ENCODE measurements at regions not wholly inside any gene's neighbourhood (a gene's known extent, or its start where the extent isn't known, plus 50 kb on each side); places are given as distances from the start of the nearest gene placed in this dataset.
"Not testable (repeated sequence)": the region's sequence is repeated elsewhere in the genome, so short reads cannot be mapped to it uniquely, and the experiment has no call there.

GRCh38 chr6:142621822-142622221 lies 320.0 kb downstream of the ADGRG6 start:
- no peak for ATAC-seq (ENCODE audit: poor library complexity)
- DNase-seq, result no peak
- intact Hi-C loops (cut with DNase I), result no loop called here

DNA sequence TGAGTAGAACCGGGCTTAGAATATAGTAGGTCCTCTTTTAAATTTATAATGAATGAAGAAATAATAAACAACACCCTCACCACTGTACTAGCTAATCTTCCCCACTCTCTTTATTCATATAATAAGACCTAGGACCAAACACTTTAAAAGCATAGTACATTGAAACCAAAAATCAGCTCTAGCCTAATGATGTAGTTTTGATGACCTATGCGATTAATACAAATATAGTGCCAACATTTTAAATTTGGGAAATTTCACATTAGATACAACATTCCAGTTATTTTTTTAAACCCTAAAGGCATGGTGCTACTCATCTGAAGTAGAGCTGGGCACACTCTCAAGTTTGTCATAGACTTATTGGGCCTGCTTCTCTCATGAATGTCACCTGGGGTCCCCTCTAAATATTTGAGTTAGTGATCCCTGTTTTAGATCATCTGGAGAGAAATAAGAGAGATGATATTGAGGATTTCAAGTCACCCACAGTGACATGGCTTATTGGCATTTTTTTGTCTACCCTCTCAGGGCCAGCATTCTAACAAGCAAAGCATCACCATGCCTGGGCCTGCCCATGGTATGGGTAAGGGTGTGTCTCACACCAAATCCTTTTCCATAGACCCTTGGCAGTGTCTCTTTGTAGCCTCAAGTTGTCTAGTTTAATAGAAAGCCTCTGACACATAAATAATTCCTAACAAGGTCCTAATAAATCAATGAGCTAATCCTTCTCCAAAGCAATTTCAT lies 319.8 kb downstream of the HIVEP2 start:
- DNase-seq, result no peak
- intact Hi-C loops (cut with DNase I), result no loop called here
- no peak for ATAC-seq (ENCODE audit: poor library complexity)

- ATAC-seq (ENCODE audit: poor library complexity) (no peak), DNase-seq (no peak)
- intact Hi-C loops (cut with DNase I), result no loop called here
Observed at GRCh38 chr6:142627474-142627873, 317.5 kb downstream of the HIVEP2 start.

DNA sequence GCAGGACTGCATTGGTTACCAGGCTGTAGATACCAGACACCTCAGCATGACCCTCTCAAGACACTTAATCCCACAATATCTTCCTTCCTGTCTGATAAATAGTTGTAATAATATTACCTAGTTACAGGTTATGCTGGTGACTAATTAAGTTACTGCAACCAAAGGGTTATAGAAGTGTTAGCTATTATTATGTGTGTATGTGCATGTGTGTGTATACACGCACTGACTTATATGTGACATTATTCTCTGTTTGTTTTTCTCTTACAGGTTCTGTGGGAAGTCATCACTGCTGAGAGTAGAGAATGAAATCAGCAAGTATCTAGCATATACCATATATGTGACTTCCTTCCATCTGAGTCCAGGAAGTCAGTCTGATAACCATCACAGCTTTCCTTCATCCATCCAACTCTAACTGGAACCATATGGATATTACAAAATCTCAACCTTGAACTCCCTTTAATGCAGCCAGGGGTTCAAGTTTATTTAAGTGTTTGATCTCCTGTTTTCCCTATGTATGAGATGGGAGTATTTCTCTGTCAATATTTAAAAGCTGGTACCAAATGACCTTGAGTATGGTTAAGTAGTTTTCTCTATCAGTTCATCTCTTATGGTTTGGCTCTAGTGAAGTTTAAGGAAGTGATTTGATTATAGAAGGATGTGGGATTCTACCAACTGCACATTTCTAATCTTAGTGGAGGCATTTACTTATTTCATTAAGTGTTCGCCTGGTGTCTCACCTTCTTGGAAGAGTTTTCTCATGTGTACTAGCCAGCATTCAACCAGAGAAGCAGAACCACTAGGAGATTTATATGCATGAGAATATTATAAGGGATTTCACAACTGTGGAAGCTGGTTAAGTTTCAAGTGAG lies 313.2 kb downstream of the HIVEP2 start:
- intact Hi-C loops (cut with DNase I), result no loop called here
- no peak for ATAC-seq (ENCODE audit: poor library complexity)

GRCh38 chr6:142633317-142633716 lies 311.7 kb downstream of the HIVEP2 start:
- ATAC-seq (ENCODE audit: poor library complexity) (no peak), DNase-seq (no peak)
- intact Hi-C loops (cut with DNase I), result no loop called here

More for the DNA sequence above, 313.2 kb downstream of the HIVEP2 start:
- no peak for DNase-seq

- DNase-seq (no peak), ATAC-seq (ENCODE audit: poor library complexity) (no peak)
- intact Hi-C loops (cut with DNase I), result no loop called here
Observed at GRCh38 chr6:142635130-142635529, 309.8 kb downstream of the HIVEP2 start.

DNA sequence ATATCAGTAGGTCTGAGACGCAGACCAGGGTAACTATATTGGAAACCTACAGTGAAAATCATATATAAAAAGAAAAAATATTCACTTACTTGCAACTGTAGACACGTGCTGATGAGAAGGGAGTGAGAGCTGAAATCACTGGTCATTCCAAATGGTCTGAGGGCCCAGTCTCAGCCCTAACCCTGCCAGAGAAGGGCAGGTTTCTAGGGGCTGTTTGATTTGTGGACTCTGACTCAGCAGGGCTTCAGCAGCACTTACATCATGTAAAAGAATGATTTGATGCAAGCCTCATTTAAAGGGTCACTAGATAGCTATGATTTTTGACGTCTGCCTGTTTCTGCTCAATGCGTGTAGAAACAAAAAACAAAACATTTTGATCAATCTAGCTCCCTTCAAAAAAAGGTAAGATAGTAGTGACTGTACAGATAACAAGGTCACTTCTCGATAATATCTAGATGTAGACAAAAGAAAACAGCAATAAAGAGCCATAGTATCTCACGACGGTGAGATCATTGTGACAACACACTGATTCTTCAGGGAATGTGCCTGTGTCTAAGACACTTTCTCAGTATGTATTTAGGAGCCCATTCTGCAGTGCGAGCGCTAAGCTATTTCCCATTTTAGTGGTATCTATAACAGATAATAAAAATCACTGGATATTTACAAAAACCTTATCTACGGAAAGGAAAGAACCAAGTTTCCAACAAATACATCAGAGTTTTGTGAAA lies 307.2 kb downstream of the HIVEP2 start:
- ATAC-seq (ENCODE audit: poor library complexity), result no peak
- DNase-seq, result no peak
- intact Hi-C loops (cut with DNase I), result no loop called here

GRCh38 chr6:142642651-142643050 lies 302.3 kb downstream of the HIVEP2 start:
- intact Hi-C loops (cut with DNase I), result no loop called here
- DNase-seq (no peak), ATAC-seq (ENCODE audit: poor library complexity) (no peak)

DNA sequence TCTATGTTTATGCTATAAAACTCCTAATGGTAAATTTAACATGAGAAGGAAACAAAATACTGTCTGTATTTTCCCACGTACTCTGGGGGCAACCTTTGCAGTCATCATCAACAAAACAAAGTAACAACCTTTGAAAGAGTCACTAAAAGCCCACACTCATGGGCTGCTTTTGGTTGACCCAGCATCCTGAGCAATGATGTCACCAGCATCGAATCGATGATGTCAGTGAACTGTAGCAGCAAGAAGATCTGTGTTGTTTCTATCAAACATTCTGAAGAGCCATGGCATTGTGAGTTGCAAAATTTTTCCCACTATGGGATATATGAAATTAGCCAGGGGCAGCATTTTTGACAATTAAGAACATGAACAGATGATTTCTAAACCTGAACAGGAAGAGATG lies 300.1 kb downstream of the HIVEP2 start:
- no peak for ATAC-seq (ENCODE audit: poor library complexity)
- no peak for DNase-seq
- intact Hi-C loops (cut with DNase I), result no loop called here

DNA sequence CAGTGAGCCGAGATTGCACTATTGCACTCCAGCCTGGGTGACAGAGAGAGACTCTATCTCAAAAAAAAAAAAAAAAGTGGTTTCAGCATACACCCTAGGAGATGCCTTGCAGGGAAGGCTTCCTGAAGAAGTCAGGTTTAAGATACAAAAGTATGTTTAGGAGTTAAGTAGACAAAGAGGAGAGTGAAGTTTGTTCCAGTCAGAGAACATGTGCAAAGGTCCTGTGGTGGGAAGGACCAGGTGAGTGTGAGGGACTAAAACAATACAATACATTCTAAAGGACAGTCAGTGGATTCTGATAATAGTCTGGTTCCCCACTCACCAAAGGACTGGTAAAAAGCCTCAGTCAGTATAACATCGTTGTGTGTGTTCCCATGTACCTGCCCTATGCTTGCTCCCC lies 299.3 kb downstream of the HIVEP2 start:
- no peak for ATAC-seq (ENCODE audit: poor library complexity)
- intact Hi-C loops (cut with DNase I), result no loop called here
- no peak for DNase-seq

- no peak for ATAC-seq (ENCODE audit: poor library complexity)
- intact Hi-C loops (cut with DNase I), result no loop called here
Observed at GRCh38 chr6:142647449-142648035, 297.4 kb downstream of the HIVEP2 start.

DNA sequence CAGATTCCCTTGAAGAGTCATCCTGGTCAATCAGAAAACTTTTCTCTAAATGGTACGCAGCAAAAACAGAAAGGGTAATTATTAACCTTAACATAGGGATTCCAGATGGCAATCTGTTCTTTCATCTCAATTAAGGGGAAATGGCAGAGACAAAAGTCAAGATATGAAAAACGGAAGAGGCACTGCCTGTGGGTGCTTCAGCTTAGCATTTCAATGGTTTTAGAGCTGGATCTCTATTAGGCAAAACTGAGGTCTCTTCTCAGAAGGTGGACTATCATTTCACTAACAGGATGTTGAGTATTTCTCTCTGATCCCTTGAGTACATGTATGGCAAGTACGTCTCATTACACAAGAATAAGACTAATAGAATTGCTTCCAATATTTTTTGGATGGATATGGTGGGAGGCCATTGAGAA lies 296.9 kb downstream of the HIVEP2 start:
- ATAC-seq (ENCODE audit: poor library complexity) (no peak), DNase-seq (no peak)
- intact Hi-C loops (cut with DNase I), result no loop called here

More at GRCh38 chr6:142647449-142648035, 297.4 kb downstream of the HIVEP2 start:
- DNase-seq, result no peak

GRCh38 chr6:142648526-142648925 lies 296.4 kb downstream of the HIVEP2 start:
- ATAC-seq (ENCODE audit: poor library complexity) (no peak), DNase-seq (no peak)
- intact Hi-C loops (cut with DNase I), result no loop called here

GRCh38 chr6:142649438-142650234 lies 295.3 kb downstream of the HIVEP2 start:
- ATAC-seq (ENCODE audit: poor library complexity); intact Hi-C loops (cut with DNase I); DNase-seq: not testable (repeated sequence)

- intact Hi-C loops (cut with DNase I), result no loop called here
- no peak for ATAC-seq (ENCODE audit: poor library complexity)
Observed at GRCh38 chr6:142651384-142651783, 293.6 kb downstream of the HIVEP2 start.

GRCh38 chr6:142653710-142654420 lies 291.1 kb downstream of the HIVEP2 start:
- intact Hi-C loops (cut with DNase I), result no loop called here
- no peak for DNase-seq
- no peak for ATAC-seq (ENCODE audit: poor library complexity)

More at GRCh38 chr6:142651384-142651783, 293.6 kb downstream of the HIVEP2 start:
- no peak for DNase-seq

DNA sequence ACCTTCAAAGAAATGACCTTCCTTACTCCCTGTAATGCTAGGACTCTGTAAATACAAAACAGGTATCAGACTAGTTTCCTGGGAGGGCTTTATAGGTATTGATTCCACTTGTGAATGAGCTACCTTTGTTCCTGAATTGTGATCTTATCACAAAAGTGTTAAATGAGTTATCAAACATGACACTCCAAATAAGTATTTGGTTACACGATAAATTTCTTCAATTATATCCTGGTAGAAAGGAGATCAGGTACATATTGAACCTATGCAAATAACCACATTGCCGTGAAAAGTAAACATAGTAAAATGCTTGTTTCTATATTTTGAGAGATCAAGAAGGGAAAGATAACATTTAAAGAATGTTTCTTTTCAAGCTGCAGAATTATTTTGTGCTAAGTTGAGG lies 285.3 kb downstream of the HIVEP2 start:
- no peak for ATAC-seq (ENCODE audit: poor library complexity)
- intact Hi-C loops (cut with DNase I), result no loop called here
- DNase-seq, result no peak

DNA sequence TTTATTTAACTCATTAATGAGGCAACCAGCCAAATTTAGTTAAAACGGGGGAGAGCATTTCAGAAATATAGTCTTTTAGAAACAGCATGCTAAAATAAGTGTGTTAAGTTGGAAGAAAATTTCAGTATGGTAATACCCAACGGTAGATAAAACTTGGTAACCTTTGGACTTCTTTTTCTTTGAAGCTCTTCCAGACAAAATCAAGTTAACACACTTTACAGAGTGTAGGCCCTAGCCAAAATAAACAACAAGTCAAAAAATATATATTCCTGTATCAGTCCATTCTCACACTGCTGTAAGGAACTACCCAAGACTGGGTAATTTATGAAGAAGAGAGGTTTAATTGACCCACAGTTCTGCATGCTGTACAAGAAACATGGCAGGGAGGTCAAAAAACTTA lies 279.6 kb downstream of the HIVEP2 start:
- no peak for DNase-seq
- ATAC-seq (ENCODE audit: poor library complexity), result no peak
- intact Hi-C loops (cut with DNase I), result no loop called here
